ENCODE measurements at regions not wholly inside any gene's neighbourhood (a gene's known extent, or its start where the extent isn't known, plus 50 kb on each side); places are given as distances from the start of the nearest gene placed in this dataset.

GRCh38 chr1:5451671-5452070, 540.6 kb downstream of the NPHP4 start:
- Histone ChIP-seq H3K27ac (replicated peaks; ENCODE audit: low read length) (no peak overlapping the region), H3K36me3 (replicated peaks in 1 of 2; ENCODE audit: control insufficient read depth in 2 of 2, insufficient read depth in 2 of 2, low read length in 2 of 2) (no peaks in the 10 kb centered on the region), H2BK120ac (ENCODE audit: low read depth, low read length) (no peak overlapping the region), H2BK12ac (ENCODE audit: low read length) (no peak overlapping the region), H3K79me1 (ENCODE audit: low read depth, low read length) (no peaks in the 10 kb centered on the region), H3K18ac (ENCODE audit: low read length) (peak overlapping the region; percentile 23), H3K9me3 (replicated peaks in 1 of 2; ENCODE audit: control insufficient read depth in 2 of 2, insufficient read depth in 1 of 2, low read depth in 1 of 2, low read length in 2 of 2) (no peaks in the 10 kb centered on the region), H3K4me3 (ENCODE audit: low read length in 2 of 2) (no peak overlapping the region), H3K4me2 (ENCODE audit: insufficient read depth, low read length, poor library complexity, severe bottlenecking) (no peak overlapping the region), H2BK5ac (ENCODE audit: low read length) (no peak overlapping the region), H2AFZ (ENCODE audit: low read length) (no peak overlapping the region), H3K23ac (ENCODE audit: low read depth, low read length, poor library complexity) (no peak overlapping the region), H3K4ac (ENCODE audit: low read length) (no peak overlapping the region), H3K9ac (ENCODE audit: low read depth, low read length, poor library complexity) (no peak overlapping the region), H2BK15ac (ENCODE audit: low read length) (no peak overlapping the region), H3K27me3 (ENCODE audit: control insufficient read depth in 3 of 3, insufficient read depth in 3 of 3, low read depth in 1 of 3, low read length in 3 of 3) (peaks cover 0 to 15% (median 0%) of the 10 kb centered on the region in 3 experiments), H3K4me1 (ENCODE audit: control insufficient read depth in 2 of 2, insufficient read depth in 1 of 2, low read depth in 1 of 2, low read length in 2 of 2) (peaks cover 0 to 7% of the 10 kb centered on the region in 2 donors), H2AK5ac (ENCODE audit: low read depth, low read length) (no peak overlapping the region), H4K91ac (ENCODE audit: low read depth, low read length, poor library complexity) (no peak overlapping the region), H4K8ac (ENCODE audit: low read depth, low read length) (no peak overlapping the region), H3K14ac (ENCODE audit: low read length) (no peak overlapping the region)
- no peak for DNase-seq (ENCODE audit: low spot score)
- no CpG with 5 or more reads among the region's 11 CpGs for WGBS, 2 donors (ENCODE audit: extremely low coverage in 2 of 2, insufficient read length in 2 of 2, insufficient replicate concordance in 1 of 2)

- Histone ChIP-seq H3K4me1 (ENCODE audit: control insufficient read depth in 2 of 2, insufficient read depth in 1 of 2, low read depth in 1 of 2, low read length in 2 of 2) (peaks cover 0 to 1% of the 10 kb centered on the region in 2 donors), H3K79me1 (ENCODE audit: low read depth, low read length) (no peaks in the 10 kb centered on the region), H2BK120ac (ENCODE audit: low read depth, low read length) (no peak overlapping the region), H3K14ac (ENCODE audit: low read length) (no peak overlapping the region), H3K23ac (ENCODE audit: low read depth, low read length, poor library complexity) (no peak overlapping the region), H3K9me3 (replicated peaks in 1 of 2; ENCODE audit: control insufficient read depth in 2 of 2, insufficient read depth in 1 of 2, low read depth in 1 of 2, low read length in 2 of 2) (no peaks in the 10 kb centered on the region), H3K9ac (ENCODE audit: low read depth, low read length, poor library complexity) (no peak overlapping the region), H3K4ac (ENCODE audit: low read length) (no peak overlapping the region), H2BK12ac (ENCODE audit: low read length) (no peak overlapping the region), H3K18ac (ENCODE audit: low read length) (no peak overlapping the region), H3K4me2 (ENCODE audit: insufficient read depth, low read length, poor library complexity, severe bottlenecking) (no peak overlapping the region), H4K91ac (ENCODE audit: low read depth, low read length, poor library complexity) (no peak overlapping the region), H4K8ac (ENCODE audit: low read depth, low read length) (no peak overlapping the region), H2AK5ac (ENCODE audit: low read depth, low read length) (no peak overlapping the region), H3K4me3 (ENCODE audit: low read length in 2 of 2) (no peak overlapping the region), H3K36me3 (replicated peaks in 1 of 2; ENCODE audit: control insufficient read depth in 2 of 2, insufficient read depth in 2 of 2, low read length in 2 of 2) (no peaks in the 10 kb centered on the region), H2BK15ac (ENCODE audit: low read length) (no peak overlapping the region), H2AFZ (ENCODE audit: low read length) (no peak overlapping the region), H2BK5ac (ENCODE audit: low read length) (no peak overlapping the region), H3K27me3 (ENCODE audit: control insufficient read depth in 3 of 3, insufficient read depth in 3 of 3, low read depth in 1 of 3, low read length in 3 of 3) (peaks cover 0 to 17% (median 0%) of the 10 kb centered on the region in 3 experiments), H3K27ac (replicated peaks; ENCODE audit: low read length) (no peak overlapping the region)
- no peak for DNase-seq (ENCODE audit: low spot score)
- no CpG with 5 or more reads among the region's 6 CpGs for WGBS, 2 donors (ENCODE audit: extremely low coverage in 2 of 2, insufficient read length in 2 of 2, insufficient replicate concordance in 1 of 2)
These were observed 543.7 kb downstream of the NPHP4 start for GRCh38 chr1:5448486-5448885.

GRCh38 chr1:5447503-5447960, 544.7 kb downstream of the NPHP4 start:
- H3K4me1 ChIP-seq (ENCODE audit: control insufficient read depth in 2 of 2, insufficient read depth in 1 of 2, low read depth in 1 of 2, low read length in 2 of 2): peaks cover 0 to 1% of the 10 kb centered on the region in 2 donors
- no peak overlapping the region for H3K4me3 ChIP-seq (ENCODE audit: low read length in 2 of 2)
- H3K27me3 ChIP-seq (ENCODE audit: control insufficient read depth in 3 of 3, insufficient read depth in 3 of 3, low read depth in 1 of 3, low read length in 3 of 3): peaks cover 0 to 23% (median 0%) of the 10 kb centered on the region in 3 experiments
- H2BK5ac ChIP-seq (ENCODE audit: low read length): no peak overlapping the region
- H2BK120ac ChIP-seq (ENCODE audit: low read depth, low read length): no peak overlapping the region
- DNase-seq (ENCODE audit: low spot score): no peak
- no peak overlapping the region for H4K8ac ChIP-seq (ENCODE audit: low read depth, low read length)
- no peak overlapping the region for H2BK15ac ChIP-seq (ENCODE audit: low read length)
- no CpG with 5 or more reads among the region's 6 CpGs for WGBS, 2 donors (ENCODE audit: extremely low coverage in 2 of 2, insufficient read length in 2 of 2, insufficient replicate concordance in 1 of 2)
- H3K18ac ChIP-seq (ENCODE audit: low read length): no peak overlapping the region
- H3K36me3 ChIP-seq (replicated peaks in 1 of 2; ENCODE audit: control insufficient read depth in 2 of 2, insufficient read depth in 2 of 2, low read length in 2 of 2): no peaks in the 10 kb centered on the region
- H3K4me2 ChIP-seq (ENCODE audit: insufficient read depth, low read length, poor library complexity, severe bottlenecking): no peak overlapping the region
- H3K27ac ChIP-seq (replicated peaks; ENCODE audit: low read length): no peak overlapping the region
- no peak overlapping the region for H4K91ac ChIP-seq (ENCODE audit: low read depth, low read length, poor library complexity)
- H2AK5ac ChIP-seq (ENCODE audit: low read depth, low read length): no peak overlapping the region
- no peak overlapping the region for H2BK12ac ChIP-seq (ENCODE audit: low read length)
- no peak overlapping the region for H2AFZ ChIP-seq (ENCODE audit: low read length)
- H3K23ac ChIP-seq (ENCODE audit: low read depth, low read length, poor library complexity): no peak overlapping the region
- H3K4ac ChIP-seq (ENCODE audit: low read length): no peak overlapping the region
- H3K79me1 ChIP-seq (ENCODE audit: low read depth, low read length): no peaks in the 10 kb centered on the region
- no peak overlapping the region for H3K9ac ChIP-seq (ENCODE audit: low read depth, low read length, poor library complexity)
- H3K14ac ChIP-seq (ENCODE audit: low read length): no peak overlapping the region
- H3K9me3 ChIP-seq (replicated peaks in 1 of 2; ENCODE audit: control insufficient read depth in 2 of 2, insufficient read depth in 1 of 2, low read depth in 1 of 2, low read length in 2 of 2): no peaks in the 10 kb centered on the region

GRCh38 chr1:5444396-5444795, 547.8 kb downstream of the NPHP4 start:
- no peak overlapping the region for H2BK120ac ChIP-seq (ENCODE audit: low read depth, low read length)
- H2AK5ac ChIP-seq (ENCODE audit: low read depth, low read length): no peak overlapping the region
- no peak overlapping the region for H2BK5ac ChIP-seq (ENCODE audit: low read length)
- WGBS, 2 donors (ENCODE audit: extremely low coverage in 2 of 2, insufficient read length in 2 of 2, insufficient replicate concordance in 1 of 2): no CpG with 5 or more reads among the region's 6 CpGs
- peaks cover 0 to 8% (median 0%) of the 10 kb centered on the region in 3 experiments for H3K27me3 ChIP-seq (ENCODE audit: control insufficient read depth in 3 of 3, insufficient read depth in 3 of 3, low read depth in 1 of 3, low read length in 3 of 3)
- no peak overlapping the region for H3K4ac ChIP-seq (ENCODE audit: low read length)
- H2BK15ac ChIP-seq (ENCODE audit: low read length): no peak overlapping the region
- no peak for DNase-seq (ENCODE audit: low spot score)
- H2AFZ ChIP-seq (ENCODE audit: low read length): no peak overlapping the region
- no peaks in the 10 kb centered on the region for H3K79me1 ChIP-seq (ENCODE audit: low read depth, low read length)
- H2BK12ac ChIP-seq (ENCODE audit: low read length): no peak overlapping the region
- H3K9me3 ChIP-seq (replicated peaks in 1 of 2; ENCODE audit: control insufficient read depth in 2 of 2, insufficient read depth in 1 of 2, low read depth in 1 of 2, low read length in 2 of 2): peaks cover 0 to 2% of the 10 kb centered on the region in 2 donors
- no peaks in the 10 kb centered on the region for H3K36me3 ChIP-seq (replicated peaks in 1 of 2; ENCODE audit: control insufficient read depth in 2 of 2, insufficient read depth in 2 of 2, low read length in 2 of 2)
- no peak overlapping the region for H4K91ac ChIP-seq (ENCODE audit: low read depth, low read length, poor library complexity)
- no peak overlapping the region for H3K9ac ChIP-seq (ENCODE audit: low read depth, low read length, poor library complexity)
- H3K4me1 ChIP-seq (ENCODE audit: control insufficient read depth in 2 of 2, insufficient read depth in 1 of 2, low read depth in 1 of 2, low read length in 2 of 2): no peaks in the 10 kb centered on the region
- H3K27ac ChIP-seq (replicated peaks; ENCODE audit: low read length): no peak overlapping the region
- no peak overlapping the region for H3K4me3 ChIP-seq (ENCODE audit: low read length in 2 of 2)
- peak overlapping the region; percentile 25 for H3K18ac ChIP-seq (ENCODE audit: low read length)
- H3K14ac ChIP-seq (ENCODE audit: low read length): peak overlapping the region; percentile 9
- H3K23ac ChIP-seq (ENCODE audit: low read depth, low read length, poor library complexity): no peak overlapping the region
- H3K4me2 ChIP-seq (ENCODE audit: insufficient read depth, low read length, poor library complexity, severe bottlenecking): no peak overlapping the region
- no peak overlapping the region for H4K8ac ChIP-seq (ENCODE audit: low read depth, low read length)
